Cerebellar cortex (tissue), 1 donor: ENCODE measurements at regions not wholly inside any gene's neighbourhood (a gene's known extent, or its start where the extent isn't known, plus 50 kb on each side); places are given as distances from the start of the nearest gene placed in this dataset.

Experiments
- DNase-seq: peaks from one replicate; pipeline ENCODE4 v3.0.0-alpha.2; 2015; ENCODE audit warnings: low spot score

DNA sequence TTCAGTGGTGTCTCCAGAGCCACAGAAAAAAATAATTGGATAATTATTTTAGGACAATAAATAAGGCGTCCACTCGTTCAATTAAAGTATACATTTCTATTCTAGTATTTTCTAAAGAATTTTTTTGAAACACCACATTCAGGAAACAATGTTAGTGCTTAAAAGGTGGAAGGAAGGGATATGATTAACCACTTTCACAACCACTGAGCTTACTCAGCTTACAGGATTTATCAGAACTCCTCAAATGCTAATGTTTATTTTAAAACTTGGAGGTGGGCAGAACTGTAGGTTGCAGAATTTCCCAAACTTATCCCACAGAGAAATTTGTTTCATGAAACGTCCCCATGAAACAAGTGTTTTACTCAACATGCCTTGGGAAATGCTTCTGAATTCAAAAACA is 54.3 kb upstream of the MAGEB2 start:
- DNase-seq: no peak
